ENCODE measurements at regions not wholly inside any gene's neighbourhood (a gene's known extent, or its start where the extent isn't known, plus 50 kb on each side); places are given as distances from the start of the nearest gene placed in this dataset.
A peak's percentile ranks its signal among the peaks of the same experiment; 100 is the strongest.

GRCh38 chr3:194738254-194739093, 52.8 kb downstream of the FAM43A start:
- peak; percentile 66 to 92 (median 85) for DNase-seq
- intact Hi-C loops (cut with DNase I): no loop called here

- intact Hi-C loops (cut with DNase I): no loop called here
- no peak for DNase-seq
Observed at GRCh38 chr3:194739498-194740284, 54.0 kb downstream of the FAM43A start.

DNA sequence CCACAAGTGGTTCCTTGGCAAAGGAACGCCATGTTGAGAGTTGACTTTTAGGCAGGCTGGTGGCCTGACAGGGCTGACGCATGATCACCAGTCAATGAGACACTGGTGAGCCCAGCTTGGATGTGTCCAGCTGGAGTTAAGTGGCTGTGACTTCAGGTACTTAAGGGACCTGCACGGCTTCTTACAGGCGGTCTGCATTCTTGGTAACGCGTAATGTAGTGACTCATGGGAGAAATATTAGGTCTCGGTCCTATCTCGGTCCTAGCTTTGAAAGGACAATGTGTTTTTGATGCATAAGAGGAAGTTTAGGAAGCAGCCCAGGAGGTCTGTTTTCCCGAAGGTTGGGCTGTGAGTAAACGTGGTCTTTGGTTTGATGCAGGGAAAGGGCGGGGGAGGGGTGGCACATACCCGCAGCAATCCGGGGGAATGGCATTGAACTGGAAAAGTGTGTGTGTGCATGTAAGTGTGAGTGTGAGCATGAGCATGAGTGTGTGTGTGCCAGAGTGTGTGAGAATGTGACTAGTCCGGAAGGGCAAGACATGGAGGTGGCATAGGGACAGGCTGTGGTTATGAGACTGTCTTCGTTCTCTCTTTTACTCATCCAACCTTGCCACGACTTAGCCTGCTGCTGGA, 55.3 kb downstream of the FAM43A start:
- intact Hi-C loops (cut with DNase I): no loop called here
- no peak for DNase-seq

GRCh38 chr3:194741916-194742315, 56.2 kb downstream of the FAM43A start:
- no peak for DNase-seq
- intact Hi-C loops (cut with DNase I): no loop called here

DNA sequence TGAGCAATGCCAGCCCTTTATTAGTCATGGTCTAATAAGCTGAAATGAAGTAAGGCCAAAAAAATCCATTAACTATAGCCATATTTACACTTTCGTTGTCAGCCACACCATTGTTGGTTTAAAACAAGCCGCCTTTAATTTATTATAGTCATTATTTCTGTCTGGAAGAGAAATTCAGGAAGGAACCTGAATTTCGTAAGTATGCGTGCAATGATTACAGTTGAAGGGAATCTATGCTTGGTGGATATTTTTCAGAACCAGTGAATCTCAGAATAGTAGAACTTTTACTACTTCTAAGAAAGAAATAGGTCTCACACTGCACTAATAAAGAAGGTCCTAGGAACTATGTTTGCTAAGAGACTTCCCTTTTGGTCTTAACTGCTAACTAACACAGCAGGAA, 59.1 kb downstream of the FAM43A start:
- no peak for DNase-seq
- intact Hi-C loops (cut with DNase I): no loop called here

GRCh38 chr3:194745422-194746184, 59.9 kb downstream of the FAM43A start:
- no peak for DNase-seq
- intact Hi-C loops (cut with DNase I): no loop called here

GRCh38 chr3:194748225-194748624, 62.5 kb downstream of the FAM43A start:
- intact Hi-C loops (cut with DNase I): no loop called here
- DNase-seq: no peak

GRCh38 chr3:194749631-194750490, 64.2 kb downstream of the FAM43A start:
- intact Hi-C loops (cut with DNase I): no loop called here

GRCh38 chr3:194750491-194750828, 64.8 kb downstream of the FAM43A start:
- intact Hi-C loops (cut with DNase I): no loop called here
- DNase-seq: no peak

More at GRCh38 chr3:194749631-194750490, 64.2 kb downstream of the FAM43A start:
- peak in 5 of 42 donors; percentile 20 to 42 (median 23) for DNase-seq

DNA sequence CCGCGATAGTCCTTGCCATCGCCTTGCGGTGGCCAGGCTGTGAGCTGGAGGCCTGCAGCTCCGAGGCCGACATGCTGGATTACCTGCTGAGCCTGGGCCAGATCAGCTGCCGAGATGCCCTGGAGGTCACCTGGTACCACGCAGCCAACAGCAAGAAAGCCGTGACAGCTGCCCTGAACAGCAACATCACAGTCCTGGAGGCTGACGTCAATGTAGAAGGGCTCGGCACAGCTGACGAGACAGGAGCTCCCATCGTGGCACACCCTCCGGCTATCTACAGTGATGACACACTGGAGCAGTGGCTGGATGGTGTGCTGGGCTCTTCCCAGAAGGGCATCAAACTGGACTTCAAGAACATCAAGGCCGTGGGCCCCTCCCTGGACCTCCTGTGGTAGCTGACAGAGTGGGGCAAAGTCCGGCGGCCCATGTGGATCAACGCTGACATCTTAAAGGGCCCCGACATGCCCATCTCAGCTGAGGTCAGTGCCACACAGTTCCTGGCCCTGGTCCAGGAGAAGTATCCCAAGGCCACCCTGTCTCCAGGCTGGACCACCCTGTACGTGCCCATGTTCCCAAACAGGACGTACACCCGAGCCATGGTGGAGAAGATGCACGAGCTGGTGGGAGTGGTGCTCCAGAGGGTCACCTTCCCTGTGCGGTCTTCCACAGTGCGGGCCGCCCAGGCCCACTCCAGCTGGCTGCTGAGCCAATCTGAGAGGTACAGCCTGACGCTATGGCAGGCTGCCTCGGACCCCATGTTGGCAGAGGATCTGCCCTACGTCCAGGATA, 70.2 kb downstream of the FAM43A start:
- intact Hi-C loops (cut with DNase I): loop anchor here (5.0 kb wide), 1 partner anchor 69 kb away; the partner anchor contains the start of gene FAM43A
- no peak for DNase-seq

GRCh38 chr3:194756460-194756779, 70.7 kb downstream of the FAM43A start:
- intact Hi-C loops (cut with DNase I): loop anchor here (5.0 kb wide), 1 partner anchor 69 kb away; the partner anchor contains the start of gene FAM43A
- DNase-seq: peak in 3 of 42 donors; percentile 19 to 29 (median 21)

DNA sequence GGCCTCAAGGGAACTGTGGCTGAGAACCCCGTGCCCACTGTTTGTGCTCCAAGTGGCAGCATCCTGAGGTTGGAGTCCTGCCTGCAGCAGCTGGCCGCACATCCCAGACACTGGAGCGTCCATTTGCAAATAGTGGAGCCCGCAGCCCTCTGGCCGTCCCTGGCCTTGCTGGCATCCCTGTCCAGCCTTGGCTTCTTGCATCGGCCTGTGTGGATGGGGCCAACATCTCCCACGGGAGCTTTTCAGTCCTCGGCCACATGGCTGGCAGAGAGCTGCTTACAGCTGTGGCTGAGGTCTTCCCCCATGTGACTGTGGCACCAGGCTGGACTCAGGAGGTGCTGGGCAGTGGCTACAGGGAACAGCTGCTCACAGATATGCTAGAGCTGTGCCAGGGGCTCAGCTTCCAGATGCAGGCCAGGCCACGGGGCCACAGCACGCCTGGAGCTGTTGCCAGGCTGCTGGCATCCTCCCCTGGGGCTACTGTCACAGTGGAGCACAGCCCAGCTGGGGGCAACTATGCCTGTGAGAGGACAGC, 71.2 kb downstream of the FAM43A start:
- peak; percentile 83 to 98 (median 93) for DNase-seq
- intact Hi-C loops (cut with DNase I): loop anchor here (5.0 kb wide), 1 partner anchor 70 kb away; the partner anchor contains the start of gene FAM43A

GRCh38 chr3:194757647-194758061, 72.0 kb downstream of the FAM43A start:
- DNase-seq: peak in 25 of 42 donors; percentile 22 to 68 (median 48)

DNA sequence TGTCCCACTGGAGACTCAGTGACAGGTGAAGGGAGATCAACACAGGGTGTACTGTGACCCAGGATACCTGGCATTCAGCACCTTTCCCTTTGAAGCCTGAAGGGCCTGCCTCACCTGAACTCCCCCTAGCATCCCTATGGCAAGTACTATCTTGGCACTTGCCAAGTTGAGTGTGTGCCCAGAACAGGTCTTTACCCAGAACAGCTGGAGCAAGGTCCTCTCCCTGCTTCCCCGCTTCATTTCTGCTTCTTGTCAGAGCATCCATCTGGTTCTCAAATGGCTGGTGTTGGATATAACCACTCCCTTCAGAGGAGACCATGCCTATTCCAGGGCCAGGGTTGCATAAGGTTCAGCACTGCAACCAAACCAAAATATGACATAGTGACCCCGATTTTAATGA, 73.0 kb downstream of the FAM43A start:
- intact Hi-C loops (cut with DNase I): loop anchor here (5.0 kb wide), 1 partner anchor 71 kb away; the partner anchor contains the start of gene FAM43A
- no peak for DNase-seq

More at GRCh38 chr3:194757647-194758061, 72.0 kb downstream of the FAM43A start:
- intact Hi-C loops (cut with DNase I): loop anchor here (5.0 kb wide), 1 partner anchor 70 kb away; the partner anchor contains the start of gene FAM43A

GRCh38 chr3:194760494-194761137, 74.9 kb downstream of the FAM43A start:
- intact Hi-C loops (cut with DNase I): no loop called here

DNA sequence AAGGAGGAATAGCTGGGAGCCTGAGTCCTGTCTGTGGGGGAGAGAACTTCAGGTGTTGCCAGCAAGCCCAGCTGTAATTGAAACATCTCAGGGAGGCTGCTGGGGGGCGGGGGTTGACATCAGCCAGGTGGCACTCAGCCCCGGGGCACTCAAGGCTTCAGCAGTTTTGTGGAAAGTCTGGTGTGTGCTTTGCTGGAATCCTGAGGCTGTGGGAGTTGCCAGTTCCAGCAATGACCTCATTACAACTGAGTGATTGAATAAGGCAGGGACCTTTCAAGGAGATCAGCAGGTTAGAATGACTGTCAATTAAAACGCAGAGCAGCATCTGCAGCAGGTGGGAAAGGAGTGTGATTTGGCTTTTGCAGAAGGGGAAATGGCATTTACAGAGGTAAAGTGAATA, 75.7 kb downstream of the FAM43A start:
- intact Hi-C loops (cut with DNase I): no loop called here
- DNase-seq: no peak

More at GRCh38 chr3:194760494-194761137, 74.9 kb downstream of the FAM43A start:
- DNase-seq: no peak

All from head of caudate nucleus (tissue), 42 donors.